ENCODE measurements at regions not wholly inside any gene's neighbourhood (a gene's known extent, or its start where the extent isn't known, plus 50 kb on each side); places are given as distances from the start of the nearest gene placed in this dataset.

DNA sequence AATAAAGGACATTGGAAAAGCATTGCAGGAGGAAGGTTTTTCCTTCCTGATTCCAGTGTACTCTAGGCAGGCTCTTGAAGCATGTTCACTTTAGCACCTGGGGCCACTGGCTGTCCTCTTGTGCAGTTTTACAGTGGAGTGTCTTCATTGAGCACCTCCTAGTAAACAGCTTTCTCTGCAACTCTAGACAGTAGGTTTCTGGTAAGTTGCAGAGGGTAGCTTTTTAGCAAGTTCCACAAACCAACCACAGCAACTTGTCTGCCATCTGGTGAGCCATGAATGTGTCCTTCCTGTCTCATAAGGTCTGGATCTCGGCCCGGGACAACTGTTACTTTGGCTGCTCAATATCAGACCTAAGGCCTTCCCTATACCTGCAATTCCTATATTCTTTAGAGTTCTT, 488.0 kb downstream of the MAN2A1 start:
- TF ChIP-seq, protein P1, sequence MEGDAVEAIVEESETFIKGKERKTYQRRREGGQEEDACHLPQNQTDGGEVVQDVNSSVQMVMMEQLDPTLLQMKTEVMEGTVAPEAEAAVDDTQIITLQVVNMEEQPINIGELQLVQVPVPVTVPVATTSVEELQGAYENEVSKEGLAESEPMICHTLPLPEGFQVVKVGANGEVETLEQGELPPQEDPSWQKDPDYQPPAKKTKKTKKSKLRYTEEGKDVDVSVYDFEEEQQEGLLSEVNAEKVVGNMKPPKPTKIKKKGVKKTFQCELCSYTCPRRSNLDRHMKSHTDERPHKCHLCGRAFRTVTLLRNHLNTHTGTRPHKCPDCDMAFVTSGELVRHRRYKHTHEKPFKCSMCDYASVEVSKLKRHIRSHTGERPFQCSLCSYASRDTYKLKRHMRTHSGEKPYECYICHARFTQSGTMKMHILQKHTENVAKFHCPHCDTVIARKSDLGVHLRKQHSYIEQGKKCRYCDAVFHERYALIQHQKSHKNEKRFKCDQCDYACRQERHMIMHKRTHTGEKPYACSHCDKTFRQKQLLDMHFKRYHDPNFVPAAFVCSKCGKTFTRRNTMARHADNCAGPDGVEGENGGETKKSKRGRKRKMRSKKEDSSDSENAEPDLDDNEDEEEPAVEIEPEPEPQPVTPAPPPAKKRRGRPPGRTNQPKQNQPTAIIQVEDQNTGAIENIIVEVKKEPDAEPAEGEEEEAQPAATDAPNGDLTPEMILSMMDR (IDR thresholded peaks at IDR 0.05) = no peak
- TF ChIP-seq EP300 (IDR thresholded peaks at IDR 0.05) = no peak
